HCT116 (cell line): ENCODE measurements at regions not wholly inside any gene's neighbourhood (a gene's known extent, or its start where the extent isn't known, plus 50 kb on each side); places are given as distances from the start of the nearest gene placed in this dataset.

Source experiments
- ATAC-seq: fragments of 200-7000 bp; cut with Tn5 transposase; 2 replicates; pipeline ENCODE4 v1.9.1; 2020; ENCODE audit warnings: mild to moderate bottlenecking, moderate library complexity
- BruUV-seq: library from RNA; stranded (reverse); fragments of 400-500 nt; replicated peaks from 2 replicates; lab custom pipeline; 2021; lab: Mats Ljungman, UMichigan
- CTCF ChIA-PET: fragments of 300-600 bp; sonication (Branson Sonifier 250); formaldehyde crosslinking; loops from one replicate; lab custom pipeline; 2021; ENCODE audit warnings: antibody characterized with exemption; lab: Charles Lee
- POLR2A ChIA-PET: fragments of 300-600, 350-600 bp; sonication (Branson Sonifier 250); formaldehyde crosslinking; loops from one replicate; lab custom pipeline; 2021; ENCODE audit warnings: antibody characterized with exemption; lab: Charles Lee
- RAD21 ChIA-PET, 2 experiments: fragments of 300-600 bp; sonication (Branson Sonifier 250); formaldehyde crosslinking; loops; one replicate each; lab custom pipeline; 2023; ENCODE audit warnings: low total read pairs in 2 of 2; ENCODE audit not compliant: uncharacterized antibody in 2 of 2, unreplicated experiment in 2 of 2, low non-redundant PET in 1 of 2; lab: Charles Lee
- DNase-seq: peaks from one replicate; pipeline ENCODE4 v3.0.0-alpha.2; 2010; ENCODE audit warnings: low read depth, low spot score
- H2AFZ ChIP-seq: fragments of 200-600 bp; shearing (Covaris generic), sonication (generic); 2 replicates; pipeline ENCODE4 v1.6.1; 2017; ENCODE audit warnings: low read depth, mixed run types, mixed read lengths, antibody characterized with exemption, low read length; ENCODE audit not compliant: poor library complexity, severe bottlenecking
- H3K27ac ChIP-seq: 2 replicates; pipeline ENCODE4 v1.5.1; 2012; ENCODE audit warnings: low read depth, low read length
- H3K27me3 ChIP-seq: fragments of 200-600 bp; sonication (generic); 2 replicates; pipeline ENCODE4 v1.6.1; 2016; ENCODE audit warnings: mixed run types, low read length, mixed read lengths; ENCODE audit not compliant: insufficient read depth
- H3K36me3 ChIP-seq, 2 experiments: fragments of 200-500 bp in 1 of 2; fragments of 200-600 bp in 1 of 2; sonication (Bioruptor generic) in 1 of 2; sonication (generic) in 1 of 2; 2 replicates each; pipeline versions ENCODE4 v1.5.1 to v1.6.1; 2014 to 2016; ENCODE audit warnings: low read length in 2 of 2, inconsistent platforms in 1 of 2, mixed read lengths in 1 of 2, mixed run types in 1 of 2; ENCODE audit not compliant: insufficient read depth in 2 of 2, control insufficient read depth in 1 of 2
- H3K4me1 ChIP-seq, 2 experiments: fragments of 200-600 bp in 1 of 2; sonication (generic) in 1 of 2; 2 replicates each; pipeline versions ENCODE4 v1.5.1 to v1.6.1; 2012 to 2017; ENCODE audit warnings: low read length in 2 of 2, inconsistent platforms in 1 of 2, mild to moderate bottlenecking in 1 of 2, mixed read lengths in 1 of 2, mixed run types in 1 of 2, moderate library complexity in 1 of 2; ENCODE audit not compliant: insufficient read depth in 2 of 2, control insufficient read depth in 1 of 2
- H3K4me2 ChIP-seq: fragments of 200-600 bp; sonication (generic); 2 replicates; pipeline ENCODE4 v1.6.1; 2017; ENCODE audit warnings: mixed run types, low read length, mixed read lengths
- H3K4me3 ChIP-seq, 2 experiments: fragments of 200-600 bp in 1 of 2; sonication (generic) in 1 of 2; replicated peaks in 1 of 2; 2 replicates each; pipeline ENCODE4 v1.5.1; 2011 to 2016; ENCODE audit warnings: low read length in 2 of 2, control low read depth in 1 of 2, low read depth in 1 of 2, mild to moderate bottlenecking in 1 of 2, mixed read lengths in 1 of 2, mixed run types in 1 of 2
- H3K79me2 ChIP-seq: fragments of 200-600 bp; sonication (generic); 2 replicates; pipeline ENCODE4 v1.6.1; 2017; ENCODE audit warnings: mild to moderate bottlenecking, mixed run types, low read length, moderate library complexity, mixed read lengths; ENCODE audit not compliant: insufficient read depth
- H3K9ac ChIP-seq: fragments of 200-600 bp; sonication (generic); 2 replicates; pipeline ENCODE4 v1.6.1; 2016; ENCODE audit warnings: low read length, mixed read lengths
- H3K9me2 ChIP-seq: fragments of 200-600 bp; sonication (generic), shearing (Covaris generic); 2 replicates; pipeline ENCODE4 v1.6.1; 2017; ENCODE audit warnings: mixed run types, mild to moderate bottlenecking, moderate library complexity; ENCODE audit not compliant: insufficient read depth
- H3K9me3 ChIP-seq, 2 experiments: fragments of 200-500 bp in 1 of 2; fragments of 200-600 bp in 1 of 2; sonication (Bioruptor generic) in 1 of 2; sonication (generic) in 1 of 2; 2 replicates each; pipeline ENCODE4 v1.6.1; 2014 to 2017; ENCODE audit warnings: low read length in 2 of 2, mixed read lengths in 2 of 2, inconsistent platforms in 1 of 2, low read depth in 1 of 2, mild to moderate bottlenecking in 1 of 2, mixed run types in 1 of 2, moderate library complexity in 1 of 2; ENCODE audit not compliant: control insufficient read depth in 1 of 2, insufficient read depth in 1 of 2
- H4K20me1 ChIP-seq: fragments of 200-600 bp; sonication (generic), shearing (Covaris generic); 2 replicates; pipeline ENCODE4 v1.6.1; 2017; ENCODE audit warnings: mixed run types, mild to moderate bottlenecking, moderate library complexity; ENCODE audit not compliant: insufficient read depth
- ATF3 ChIP-seq: IDR thresholded peaks from 2 replicates; pipeline ENCODE4 v1.6.1; 2012
- CBX3 ChIP-seq: IDR thresholded peaks from 2 replicates; pipeline ENCODE4 v1.6.1; 2012; ENCODE audit warnings: low read depth
- CEBPB ChIP-seq: IDR thresholded peaks from 2 replicates; pipeline ENCODE4 v1.6.1; 2012; ENCODE audit warnings: low read depth
- EGR1 ChIP-seq: IDR thresholded peaks from 2 replicates; pipeline ENCODE4 v1.6.1; 2012; ENCODE audit warnings: low read depth
- ELF1 ChIP-seq: IDR thresholded peaks from 2 replicates; pipeline ENCODE4 v1.6.1; 2012; ENCODE audit warnings: low read depth, borderline replicate concordance
- EZH2phosphoT487 ChIP-seq: fragments of 200-600 bp; IDR thresholded peaks from 2 replicates; pipeline ENCODE4 v1.6.1; 2018; ENCODE audit warnings: antibody characterized with exemption, borderline replicate concordance
- POLR2A ChIP-seq: IDR thresholded peaks from 2 replicates; pipeline ENCODE4 v1.7.0; 2011; ENCODE audit warnings: borderline replicate concordance; ENCODE audit not compliant: insufficient read depth, insufficient read length; ENCODE audit errors: extremely low read depth
- RAD21 ChIP-seq: IDR thresholded peaks from 2 replicates; pipeline ENCODE4 v1.6.1; 2012; ENCODE audit warnings: low read depth, mild to moderate bottlenecking
- SIN3A ChIP-seq: IDR thresholded peaks from 2 replicates; pipeline ENCODE4 v1.6.1; 2012; ENCODE audit warnings: low read depth
- SP1 ChIP-seq: IDR thresholded peaks from 2 replicates; pipeline ENCODE4 v1.6.1; 2012; ENCODE audit warnings: low read depth
- SRF ChIP-seq: IDR thresholded peaks from 2 replicates; pipeline ENCODE4 v1.6.1; 2012; ENCODE audit warnings: low read depth
- TCF7L2 ChIP-seq: IDR thresholded peaks from 2 replicates; pipeline ENCODE4 v1.7.0; 2011; ENCODE audit warnings: borderline replicate concordance, inconsistent platforms; ENCODE audit not compliant: insufficient read depth, insufficient read length; ENCODE audit errors: extremely low read depth
- ZFX ChIP-seq: fragments of 450-650 bp; IDR thresholded peaks from 2 replicates; pipeline ENCODE4 v1.6.1; 2017
- ZNF274 ChIP-seq: fragments of 200-500 bp; sonication (Bioruptor generic); IDR thresholded peaks from 2 replicates; pipeline ENCODE4 v1.6.1; 2014; ENCODE audit warnings: mild to moderate bottlenecking, low read depth, low read length, inconsistent platforms
- intact Hi-C: fragments of 100-400 bp; cut with micrococcal nuclease; formaldehyde crosslinking; loops from 2 replicates; pipeline ENCODE4 v1.10.0; 2022
- TF ChIP-seq, protein P1 (sequence below): IDR thresholded peaks from 2 replicates; pipeline ENCODE4 v1.6.1; 2011; ENCODE audit warnings: mild to moderate bottlenecking, low read length, moderate library complexity; ENCODE audit not compliant: insufficient replicate concordance; ENCODE audit errors: extremely low read depth
- TF ChIP-seq, protein P2 (sequence below): IDR thresholded peaks from 2 replicates; pipeline ENCODE4 v1.6.1; 2012; ENCODE audit warnings: low read depth
- TF ChIP-seq, protein P3 (sequence below): IDR thresholded peaks from 2 replicates; pipeline ENCODE4 v1.6.1; 2012

GRCh38 chr3:34298653-34299052 is 500.2 kb downstream of the PDCD6IP start:
- no peak overlapping the region for H2AFZ ChIP-seq
- DNase-seq, result no peak
- no peak overlapping the region for H3K27ac ChIP-seq
- ATAC-seq, result no peak
- RAD21 ChIA-PET, result no interaction called here
- H3K9me2 ChIP-seq, result no peaks in the 10 kb centered on the region
- no peak for TF ChIP-seq ZNF274
- TF ChIP-seq ATF3, result no peak
- TF ChIP-seq POLR2A, result no peak
- intact Hi-C loops, result no loop called here
- H3K4me1 ChIP-seq, result no peaks in the 10 kb centered on the region
- no peaks in the 10 kb centered on the region for H3K36me3 ChIP-seq
- no peak overlapping the region for H3K9ac ChIP-seq
- no peaks in the 10 kb centered on the region for H3K27me3 ChIP-seq
- H3K79me2 ChIP-seq, result no peaks in the 10 kb centered on the region
- H3K9me3 ChIP-seq, result no peaks in the 10 kb centered on the region
- POLR2A ChIA-PET, result no interaction called here
- H4K20me1 ChIP-seq, result no peaks in the 10 kb centered on the region
- no peak overlapping the region for H3K4me2 ChIP-seq
- no TSS peak for BruUV-seq
- no peak overlapping the region for H3K4me3 ChIP-seq
- CTCF ChIA-PET, result no interaction called here

DNA sequence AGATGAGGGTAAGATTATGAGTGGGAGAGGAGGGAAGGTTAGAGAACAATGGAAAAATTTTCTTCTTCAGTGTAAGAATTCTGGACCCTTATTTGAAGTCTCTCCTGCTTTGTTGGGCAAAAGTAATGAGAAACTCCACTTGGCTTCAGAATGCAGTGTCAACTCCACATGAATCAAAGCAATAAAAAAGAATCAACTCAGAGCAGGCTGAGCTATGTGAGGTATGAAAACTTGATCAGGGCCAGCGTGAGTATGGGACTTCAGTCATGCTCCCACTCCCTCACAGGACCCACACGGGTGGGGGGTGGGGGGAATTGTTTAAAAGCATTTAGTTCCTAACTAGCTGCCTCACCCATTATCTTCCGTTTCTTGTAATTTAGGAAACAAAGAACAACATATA is 502.2 kb downstream of the PDCD6IP start:
- no peak overlapping the region for H3K9ac ChIP-seq
- BruUV-seq, result no TSS peak
- no peak for TF ChIP-seq ZNF274
- no peak for TF ChIP-seq EZH2phosphoT487
- no peak for TF ChIP-seq CEBPB
- TF ChIP-seq ZFX, result no peak
- TF ChIP-seq, protein P1, sequence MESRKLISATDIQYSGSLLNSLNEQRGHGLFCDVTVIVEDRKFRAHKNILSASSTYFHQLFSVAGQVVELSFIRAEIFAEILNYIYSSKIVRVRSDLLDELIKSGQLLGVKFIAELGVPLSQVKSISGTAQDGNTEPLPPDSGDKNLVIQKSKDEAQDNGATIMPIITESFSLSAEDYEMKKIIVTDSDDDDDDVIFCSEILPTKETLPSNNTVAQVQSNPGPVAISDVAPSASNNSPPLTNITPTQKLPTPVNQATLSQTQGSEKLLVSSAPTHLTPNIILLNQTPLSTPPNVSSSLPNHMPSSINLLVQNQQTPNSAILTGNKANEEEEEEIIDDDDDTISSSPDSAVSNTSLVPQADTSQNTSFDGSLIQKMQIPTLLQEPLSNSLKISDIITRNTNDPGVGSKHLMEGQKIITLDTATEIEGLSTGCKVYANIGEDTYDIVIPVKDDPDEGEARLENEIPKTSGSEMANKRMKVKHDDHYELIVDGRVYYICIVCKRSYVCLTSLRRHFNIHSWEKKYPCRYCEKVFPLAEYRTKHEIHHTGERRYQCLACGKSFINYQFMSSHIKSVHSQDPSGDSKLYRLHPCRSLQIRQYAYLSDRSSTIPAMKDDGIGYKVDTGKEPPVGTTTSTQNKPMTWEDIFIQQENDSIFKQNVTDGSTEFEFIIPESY, result no peak
- no peak for TF ChIP-seq CBX3
- TF ChIP-seq, protein P2, sequence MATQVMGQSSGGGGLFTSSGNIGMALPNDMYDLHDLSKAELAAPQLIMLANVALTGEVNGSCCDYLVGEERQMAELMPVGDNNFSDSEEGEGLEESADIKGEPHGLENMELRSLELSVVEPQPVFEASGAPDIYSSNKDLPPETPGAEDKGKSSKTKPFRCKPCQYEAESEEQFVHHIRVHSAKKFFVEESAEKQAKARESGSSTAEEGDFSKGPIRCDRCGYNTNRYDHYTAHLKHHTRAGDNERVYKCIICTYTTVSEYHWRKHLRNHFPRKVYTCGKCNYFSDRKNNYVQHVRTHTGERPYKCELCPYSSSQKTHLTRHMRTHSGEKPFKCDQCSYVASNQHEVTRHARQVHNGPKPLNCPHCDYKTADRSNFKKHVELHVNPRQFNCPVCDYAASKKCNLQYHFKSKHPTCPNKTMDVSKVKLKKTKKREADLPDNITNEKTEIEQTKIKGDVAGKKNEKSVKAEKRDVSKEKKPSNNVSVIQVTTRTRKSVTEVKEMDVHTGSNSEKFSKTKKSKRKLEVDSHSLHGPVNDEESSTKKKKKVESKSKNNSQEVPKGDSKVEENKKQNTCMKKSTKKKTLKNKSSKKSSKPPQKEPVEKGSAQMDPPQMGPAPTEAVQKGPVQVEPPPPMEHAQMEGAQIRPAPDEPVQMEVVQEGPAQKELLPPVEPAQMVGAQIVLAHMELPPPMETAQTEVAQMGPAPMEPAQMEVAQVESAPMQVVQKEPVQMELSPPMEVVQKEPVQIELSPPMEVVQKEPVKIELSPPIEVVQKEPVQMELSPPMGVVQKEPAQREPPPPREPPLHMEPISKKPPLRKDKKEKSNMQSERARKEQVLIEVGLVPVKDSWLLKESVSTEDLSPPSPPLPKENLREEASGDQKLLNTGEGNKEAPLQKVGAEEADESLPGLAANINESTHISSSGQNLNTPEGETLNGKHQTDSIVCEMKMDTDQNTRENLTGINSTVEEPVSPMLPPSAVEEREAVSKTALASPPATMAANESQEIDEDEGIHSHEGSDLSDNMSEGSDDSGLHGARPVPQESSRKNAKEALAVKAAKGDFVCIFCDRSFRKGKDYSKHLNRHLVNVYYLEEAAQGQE, result no peak
- no peak for TF ChIP-seq RAD21
- TF ChIP-seq SIN3A, result no peak
- no peak for TF ChIP-seq ELF1
- TF ChIP-seq SRF, result no peak
- no peak for TF ChIP-seq POLR2A
- TF ChIP-seq EGR1, result no peak
- TF ChIP-seq, protein P3, sequence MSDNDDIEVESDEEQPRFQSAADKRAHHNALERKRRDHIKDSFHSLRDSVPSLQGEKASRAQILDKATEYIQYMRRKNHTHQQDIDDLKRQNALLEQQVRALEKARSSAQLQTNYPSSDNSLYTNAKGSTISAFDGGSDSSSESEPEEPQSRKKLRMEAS, result no peak
- no peak for TF ChIP-seq SP1
- TF ChIP-seq TCF7L2, result no peak

More for the DNA sequence above, 502.2 kb downstream of the PDCD6IP start:
- Histone ChIP-seq H2AFZ (no peak overlapping the region), H3K79me2 (no peaks in the 10 kb centered on the region), H3K9me2 (no peaks in the 10 kb centered on the region), H3K36me3 (no peaks in the 10 kb centered on the region), H3K27ac (no peak overlapping the region), H3K4me1 (no peaks in the 10 kb centered on the region), H4K20me1 (no peaks in the 10 kb centered on the region), H3K4me2 (no peak overlapping the region), H3K9me3 (no peaks in the 10 kb centered on the region), H3K4me3 (no peak overlapping the region), H3K27me3 (no peaks in the 10 kb centered on the region)
- ATAC-seq, result no peak
- intact Hi-C loops, result no loop called here
- ChIA-PET POLR2A (no interaction called here), RAD21 (no interaction called here), CTCF (interaction anchor here (0.6 kb wide), 1 partner anchor 1304 kb away, joined by 3 read pairs; no protein-coding TSS in a partner anchor)
- no peak for DNase-seq
